HG02870 (cell line): ENCODE measurements at regions not wholly inside any gene's neighbourhood (a gene's known extent, or its start where the extent isn't known, plus 50 kb on each side); places are given as distances from the start of the nearest gene placed in this dataset.
"Not testable (repeated sequence)": the region's sequence is repeated elsewhere in the genome, so short reads cannot be mapped to it uniquely, and the experiment has no call there.

Source experiments
- ATAC-seq: cut with Tn5 transposase; IDR thresholded peaks from one replicate; pipeline ENCODE4 v1.9.1; 2021; ENCODE audit warnings: mild to moderate bottlenecking, moderate library complexity; ENCODE audit not compliant: unreplicated experiment

DNA sequence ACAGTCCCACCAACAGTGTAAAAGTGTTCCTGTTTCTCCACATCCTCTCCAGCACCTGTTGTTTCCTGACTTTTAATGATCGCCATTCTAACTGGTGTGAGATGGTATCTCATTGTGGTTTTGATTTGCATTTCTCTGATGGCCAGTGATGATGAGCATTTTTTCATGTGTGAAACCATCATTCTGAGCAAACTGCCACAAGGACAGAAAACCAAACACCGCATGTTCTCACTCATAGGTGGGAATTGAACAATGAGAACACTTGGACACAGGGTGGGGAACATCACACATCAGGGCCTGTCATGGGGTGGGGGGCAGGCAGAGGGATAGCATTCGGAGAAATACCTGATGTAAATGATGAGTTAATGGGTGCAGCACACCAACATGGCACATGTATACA lies 240.8 kb downstream of the FAT3 start:
- ATAC-seq = not testable (repeated sequence)

DNA sequence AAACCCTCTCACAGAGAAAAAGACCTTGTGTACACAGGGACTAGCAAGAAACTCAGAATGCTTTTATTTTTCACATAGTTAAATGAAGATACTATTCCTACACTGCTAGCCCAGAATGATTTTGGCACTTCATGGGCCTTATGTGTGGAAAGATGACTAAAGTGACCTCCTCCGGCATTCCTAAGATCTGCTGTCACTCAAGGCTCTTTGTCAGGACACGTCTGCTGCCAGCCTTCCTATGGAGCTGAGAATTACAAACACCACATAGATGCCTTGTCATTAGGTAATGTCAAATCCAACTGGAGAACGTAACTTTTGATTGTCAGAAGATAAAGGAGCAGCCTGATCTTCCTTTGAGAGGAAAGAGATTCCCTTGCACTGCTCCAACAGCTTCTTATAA lies 249.1 kb downstream of the FAT3 start:
- no peak for ATAC-seq

DNA sequence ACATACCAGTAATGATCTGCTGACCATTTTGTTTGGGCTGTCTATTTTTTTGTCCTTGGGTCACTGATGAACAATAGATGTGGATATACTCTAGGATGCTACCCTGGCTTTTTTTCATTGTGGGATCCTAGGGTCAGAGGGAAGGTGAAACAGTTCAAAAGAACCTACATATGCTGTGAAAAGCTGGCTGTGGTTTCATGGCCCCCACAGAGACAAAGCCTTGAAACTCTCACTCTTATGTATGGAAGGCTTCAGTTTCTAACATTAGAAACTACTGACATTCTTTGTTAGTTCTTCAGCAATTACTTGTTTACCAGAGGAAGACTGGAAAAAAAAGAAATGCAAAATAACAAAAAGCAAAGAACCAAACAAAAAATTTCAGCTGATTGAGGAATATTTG lies 250.7 kb downstream of the FAT3 start:
- ATAC-seq = no peak

GRCh38 chr11:92475819-92476218 lies 251.2 kb downstream of the FAT3 start:
- no peak for ATAC-seq

- no peak for ATAC-seq
Observed at GRCh38 chr11:92477686-92478085, 253.1 kb downstream of the FAT3 start.

- ATAC-seq = no peak
Observed at GRCh38 chr11:92480499-92480898, 255.9 kb downstream of the FAT3 start.

- ATAC-seq = no peak
Observed at GRCh38 chr11:92482492-92483060, 258.0 kb downstream of the FAT3 start.

GRCh38 chr11:92484570-92484969 lies 260.0 kb downstream of the FAT3 start:
- no peak for ATAC-seq

DNA sequence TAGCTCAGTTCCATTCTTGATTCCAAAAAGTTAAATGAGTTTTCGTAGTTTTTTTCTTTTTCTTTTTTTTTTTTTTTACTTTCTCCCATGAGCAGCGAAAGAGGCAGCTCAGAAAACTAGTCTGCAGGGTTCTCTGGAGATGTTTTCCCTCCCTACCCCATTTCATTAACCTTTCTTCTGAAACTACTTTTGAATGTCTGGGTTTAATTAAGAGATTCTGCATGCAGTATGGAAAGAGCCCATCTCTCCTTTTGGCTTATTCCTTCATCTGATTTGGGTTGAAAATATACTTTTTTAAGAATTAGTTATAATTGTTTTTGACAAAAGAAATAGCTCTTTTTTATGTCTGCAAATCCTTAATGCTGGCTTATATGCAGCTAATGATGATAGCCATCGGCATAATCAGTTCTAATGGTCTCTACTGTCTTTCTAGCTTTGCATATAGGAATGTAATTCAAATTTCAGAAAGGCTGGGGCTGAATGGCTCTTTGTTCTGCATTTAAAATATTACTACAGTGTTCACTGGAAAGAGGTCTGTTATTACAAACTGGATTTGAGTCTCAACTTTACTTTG lies 265.3 kb downstream of the FAT3 start:
- ATAC-seq = no peak

DNA sequence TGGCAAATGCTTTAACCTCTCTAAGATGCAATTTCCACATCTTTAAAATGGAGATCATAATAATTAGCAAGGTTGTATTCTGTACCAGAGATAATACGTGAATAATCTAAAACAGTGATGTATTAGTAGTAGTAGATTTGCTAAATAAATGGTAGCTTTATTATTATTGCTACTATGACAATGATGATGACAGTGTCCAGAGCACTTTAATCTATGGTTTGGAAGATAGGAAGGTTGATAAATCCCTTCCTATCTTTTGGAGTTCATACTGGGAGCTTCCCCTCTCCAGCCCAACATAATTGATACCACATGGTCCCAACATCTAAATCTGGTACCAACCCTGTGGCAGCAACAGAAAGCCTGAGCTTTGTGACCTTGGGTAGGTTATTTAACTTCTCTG lies 267.8 kb downstream of the FAT3 start:
- no peak for ATAC-seq

- no peak for ATAC-seq
Observed at GRCh38 chr11:92495107-92495793, 270.6 kb downstream of the FAT3 start.

GRCh38 chr11:92500453-92500852 lies 275.8 kb downstream of the FAT3 start:
- ATAC-seq = no peak

- no peak for ATAC-seq
Observed at GRCh38 chr11:92501066-92501739, 276.6 kb downstream of the FAT3 start.

- ATAC-seq = no peak
Observed at GRCh38 chr11:92504004-92504403, 279.4 kb downstream of the FAT3 start.

DNA sequence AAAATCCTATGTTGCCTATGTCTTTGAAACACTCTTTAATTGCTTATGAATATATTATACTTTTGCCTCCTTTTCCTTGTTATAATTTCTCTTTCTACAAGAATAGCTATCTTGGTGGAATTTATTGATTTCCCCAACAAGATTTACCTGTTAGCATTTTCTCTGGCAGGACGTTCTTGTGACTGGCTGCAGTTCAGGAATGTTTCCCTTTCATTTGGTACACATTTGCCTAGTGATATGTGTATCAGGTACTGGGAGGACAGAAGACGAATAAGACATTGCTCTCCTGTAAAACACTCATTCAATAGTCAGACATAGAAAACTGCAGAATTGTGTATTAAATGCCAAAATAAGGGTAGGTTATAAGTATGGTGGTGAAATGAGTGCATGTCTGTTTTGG lies 279.9 kb downstream of the FAT3 start:
- no peak for ATAC-seq

GRCh38 chr11:92505689-92506088 lies 281.1 kb downstream of the FAT3 start:
- ATAC-seq = no peak

DNA sequence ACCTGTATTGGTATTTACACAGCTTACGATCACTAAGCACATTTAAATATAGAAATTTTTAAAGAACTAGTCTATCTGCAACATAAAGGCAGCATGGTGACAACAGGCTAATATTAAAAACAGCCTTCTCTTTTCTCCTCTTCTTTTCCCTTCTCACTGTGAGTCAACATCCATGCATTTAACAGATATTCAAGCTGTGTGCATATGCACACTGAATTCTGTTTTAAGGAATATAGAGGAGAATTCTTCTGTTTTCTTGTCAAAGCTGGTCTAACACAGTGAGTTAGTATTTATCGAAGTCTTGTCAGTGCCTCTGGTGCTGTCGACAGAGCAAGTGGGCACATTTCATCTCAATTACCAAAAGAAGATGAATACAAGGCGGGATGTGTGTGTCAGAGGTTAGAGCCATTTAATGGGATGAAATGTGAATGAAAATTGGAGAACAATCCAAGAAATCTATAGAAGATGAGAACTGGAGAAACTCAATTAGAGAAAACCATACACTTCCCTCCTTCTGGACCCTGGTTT lies 282.3 kb downstream of the FAT3 start:
- ATAC-seq = no peak

- no peak for ATAC-seq
Observed at GRCh38 chr11:92510591-92510990, 286.0 kb downstream of the FAT3 start.

GRCh38 chr11:92511522-92512203 lies 287.0 kb downstream of the FAT3 start:
- no peak for ATAC-seq

GRCh38 chr11:92512204-92512569 lies 287.6 kb downstream of the FAT3 start:
- no peak for ATAC-seq

DNA sequence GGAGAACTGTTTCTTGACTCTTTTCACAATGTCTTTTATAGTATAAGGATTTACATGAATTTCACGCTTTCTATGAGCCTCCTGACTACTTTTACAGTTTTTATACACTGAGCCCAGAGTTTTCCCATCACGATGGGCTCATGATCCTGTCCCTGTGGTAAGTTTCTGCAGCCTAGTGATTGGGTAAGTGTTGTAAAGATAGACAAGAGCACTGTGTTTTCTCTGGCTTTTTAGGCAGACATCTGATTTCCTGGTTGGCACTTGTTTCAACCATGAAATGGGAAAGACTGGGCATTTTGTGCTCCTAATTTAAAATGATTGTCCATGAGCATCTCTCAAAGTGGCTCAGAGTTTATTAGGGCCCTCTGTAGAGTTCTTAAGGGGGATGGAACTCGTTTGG lies 299.0 kb downstream of the FAT3 start:
- ATAC-seq = no peak
